ENCODE measurements at regions not wholly inside any gene's neighbourhood (a gene's known extent, or its start where the extent isn't known, plus 50 kb on each side); places are given as distances from the start of the nearest gene placed in this dataset.

- no peak for TF ChIP-seq CTCF (conservative IDR thresholded peaks at IDR 0.05)
- no peak for TF ChIP-seq ZFX (IDR thresholded peaks at IDR 0.05)
Observed at GRCh38 chr3:26375843-26376530, 246.6 kb upstream of the LRRC3B start.
